Gastrocnemius medialis (tissue), 4 donors: ENCODE measurements at regions not wholly inside any gene's neighbourhood (a gene's known extent, or its start where the extent isn't known, plus 50 kb on each side); places are given as distances from the start of the nearest gene placed in this dataset.

Experiments
- CTCF ChIP-seq, 5 experiments: fragments of 450-650 bp in 3 of 5; fragments of 200-600 bp in 2 of 5; sonication (generic) in 2 of 5; IDR thresholded peaks in 4 of 5; conservative IDR thresholded peaks in 1 of 5; 1 replicate in 4 of 5; 2 replicates in 1 of 5; pipeline ENCODE4 v1.5.1; 2016 to 2019; ENCODE audit warnings: antibody characterized with exemption in 5 of 5, mild to moderate bottlenecking in 3 of 5, moderate library complexity in 3 of 5
- POLR2A ChIP-seq, 2 donors: fragments of 450-650 bp; IDR thresholded peaks; one replicate each; pipeline ENCODE4 v1.6.1; 2017; ENCODE audit warnings: antibody characterized with exemption in 2 of 2, mild to moderate bottlenecking in 2 of 2, moderate library complexity in 2 of 2

- no peak for TF ChIP-seq CTCF (IDR thresholded peaks at IDR 0.05 in 4 of 5, conservative IDR thresholded peaks at IDR 0.05 in 1 of 5)
- TF ChIP-seq POLR2A (IDR thresholded peaks at IDR 0.05) = no peak
These were observed 373.0 kb upstream of the HTR2C start for GRCh38 chrX:114210879-114211278.
